ENCODE measurements at regions not wholly inside any gene's neighbourhood (a gene's known extent, or its start where the extent isn't known, plus 50 kb on each side); places are given as distances from the start of the nearest gene placed in this dataset.

DNA sequence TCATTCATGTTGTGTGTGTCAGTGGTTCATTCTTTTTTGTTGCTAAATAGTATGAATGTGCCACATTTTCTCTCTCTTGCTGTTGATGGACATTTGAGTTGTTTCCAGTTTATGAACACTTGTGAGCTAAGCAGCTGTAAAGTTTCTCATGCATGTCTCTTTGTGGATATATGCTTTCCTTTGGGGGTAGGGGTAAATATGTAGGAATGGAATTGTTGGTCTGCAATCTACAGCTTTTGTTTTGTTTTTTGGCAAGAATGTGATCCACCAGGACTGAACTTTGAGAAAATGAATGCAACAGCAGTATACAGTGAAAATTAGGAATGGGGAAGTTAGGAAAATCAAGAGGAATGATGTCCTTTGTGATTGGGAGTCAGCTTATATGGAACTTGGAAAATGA lies 226.3 kb downstream of the CDCA7 start:
- TF ChIP-seq, protein P1, sequence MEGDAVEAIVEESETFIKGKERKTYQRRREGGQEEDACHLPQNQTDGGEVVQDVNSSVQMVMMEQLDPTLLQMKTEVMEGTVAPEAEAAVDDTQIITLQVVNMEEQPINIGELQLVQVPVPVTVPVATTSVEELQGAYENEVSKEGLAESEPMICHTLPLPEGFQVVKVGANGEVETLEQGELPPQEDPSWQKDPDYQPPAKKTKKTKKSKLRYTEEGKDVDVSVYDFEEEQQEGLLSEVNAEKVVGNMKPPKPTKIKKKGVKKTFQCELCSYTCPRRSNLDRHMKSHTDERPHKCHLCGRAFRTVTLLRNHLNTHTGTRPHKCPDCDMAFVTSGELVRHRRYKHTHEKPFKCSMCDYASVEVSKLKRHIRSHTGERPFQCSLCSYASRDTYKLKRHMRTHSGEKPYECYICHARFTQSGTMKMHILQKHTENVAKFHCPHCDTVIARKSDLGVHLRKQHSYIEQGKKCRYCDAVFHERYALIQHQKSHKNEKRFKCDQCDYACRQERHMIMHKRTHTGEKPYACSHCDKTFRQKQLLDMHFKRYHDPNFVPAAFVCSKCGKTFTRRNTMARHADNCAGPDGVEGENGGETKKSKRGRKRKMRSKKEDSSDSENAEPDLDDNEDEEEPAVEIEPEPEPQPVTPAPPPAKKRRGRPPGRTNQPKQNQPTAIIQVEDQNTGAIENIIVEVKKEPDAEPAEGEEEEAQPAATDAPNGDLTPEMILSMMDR (IDR thresholded peaks at IDR 0.05): no peak
- no peak for TF ChIP-seq POLR2A (IDR thresholded peaks at IDR 0.05)
